Bone marrow (tissue), 2 donors: ENCODE measurements at regions not wholly inside any gene's neighbourhood (a gene's known extent, or its start where the extent isn't known, plus 50 kb on each side); places are given as distances from the start of the nearest gene placed in this dataset.
"Not testable (repeated sequence)": the region's sequence is repeated elsewhere in the genome, so short reads cannot be mapped to it uniquely, and the experiment has no call there.

Source experiments
- DNase-seq, 2 donors: peaks; one replicate each; lab custom pipeline; 2025; lab: John Stamatoyannopoulos, UW

DNA sequence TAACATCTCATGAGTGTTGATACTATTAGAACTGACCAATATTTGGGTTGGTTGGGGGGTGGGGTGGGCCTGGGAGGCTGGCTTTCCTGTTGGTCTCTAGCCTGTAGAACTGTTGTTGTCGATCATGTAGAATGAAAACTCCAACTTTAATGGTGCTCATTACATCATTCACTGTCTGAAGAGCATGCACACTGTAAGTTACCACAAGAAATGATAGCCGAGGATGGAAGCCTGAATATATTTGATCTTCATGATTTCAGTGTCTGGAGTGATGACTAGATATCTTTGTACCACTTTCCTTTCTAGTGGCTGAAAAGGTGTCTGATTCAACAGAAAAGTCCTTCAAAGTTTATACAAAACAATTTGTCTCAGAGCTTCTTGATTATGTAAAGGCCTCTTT is 123.6 kb downstream of the XCL2 start:
- DNase-seq, result no peak

DNA sequence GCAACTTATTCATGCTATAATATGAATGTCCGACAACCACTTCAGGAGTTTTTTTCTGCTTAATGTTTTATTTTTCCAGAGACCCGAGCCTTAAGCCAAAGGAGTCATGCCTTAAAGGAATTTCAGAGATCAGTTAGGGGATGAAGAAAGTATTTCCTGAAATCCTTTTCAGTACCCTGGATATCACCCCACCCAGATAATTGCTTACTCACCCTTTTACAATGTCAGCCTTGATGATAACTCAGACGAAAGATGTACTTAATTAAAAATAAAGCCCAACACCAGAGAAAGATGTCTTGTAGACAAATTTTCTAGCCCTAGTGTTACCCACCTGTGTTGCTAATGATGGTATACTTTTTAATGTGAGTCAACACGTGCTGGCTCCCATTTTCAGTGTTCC is 124.1 kb downstream of the XCL2 start:
- DNase-seq, result no peak

DNA sequence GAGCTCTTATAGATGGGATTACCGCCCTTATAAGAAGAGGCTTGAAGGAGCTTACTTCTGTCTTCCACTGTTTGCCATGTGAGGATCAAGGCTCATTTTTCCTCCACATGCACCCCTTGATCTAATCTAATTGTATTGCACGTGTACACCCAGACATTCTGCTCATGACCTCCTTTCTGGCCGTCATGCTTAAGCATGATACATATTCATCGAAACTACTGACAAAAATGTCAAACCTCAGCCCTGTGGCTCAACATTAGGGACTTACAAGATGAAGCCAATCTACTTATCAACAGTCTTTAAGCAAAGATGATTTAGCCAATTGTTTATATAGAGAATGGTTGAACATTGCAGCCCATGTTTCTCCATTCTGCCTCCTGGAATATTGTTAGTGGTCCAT is 127.6 kb downstream of the XCL2 start:
- DNase-seq, result no peak

DNA sequence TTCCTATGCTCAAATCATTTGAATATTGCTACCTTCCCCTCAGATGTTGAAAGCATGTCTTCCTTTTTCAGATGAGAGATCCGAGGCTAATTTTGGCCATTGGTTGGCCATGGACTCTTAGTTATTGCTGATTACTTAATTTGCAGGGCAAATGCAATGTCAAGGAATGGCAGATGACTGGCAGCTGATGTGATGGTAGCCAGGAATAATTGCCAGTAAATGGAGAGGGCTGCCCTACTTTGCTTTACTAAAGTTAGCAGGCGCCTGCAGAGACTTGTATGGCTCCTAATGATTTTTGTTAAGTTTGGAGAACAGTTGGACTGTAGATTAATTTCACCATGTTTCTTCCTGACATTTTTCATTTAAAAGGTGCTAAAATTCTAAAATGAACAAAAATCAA is 128.9 kb downstream of the XCL2 start:
- DNase-seq, result no peak

DNA sequence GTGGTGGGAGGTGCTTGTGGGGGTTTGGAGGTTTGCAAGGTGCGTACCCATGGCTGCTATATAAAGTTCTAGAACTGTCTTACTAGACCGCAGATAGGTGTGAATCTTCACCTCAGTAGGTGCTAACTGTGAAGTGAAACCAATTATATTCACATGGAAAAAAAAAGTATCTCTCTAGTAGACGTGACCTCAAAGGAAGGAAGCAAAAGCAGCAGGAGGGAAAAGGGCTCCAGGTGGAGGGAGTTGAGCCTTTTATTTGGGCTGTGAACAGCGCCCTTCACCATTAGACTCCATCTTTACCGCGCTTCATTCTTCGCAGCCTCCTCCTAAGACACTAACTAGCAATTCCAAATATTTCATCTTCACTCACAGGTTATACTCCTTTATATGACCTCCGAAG is 129.8 kb downstream of the TBX19 start:
- DNase-seq, result no peak

DNA sequence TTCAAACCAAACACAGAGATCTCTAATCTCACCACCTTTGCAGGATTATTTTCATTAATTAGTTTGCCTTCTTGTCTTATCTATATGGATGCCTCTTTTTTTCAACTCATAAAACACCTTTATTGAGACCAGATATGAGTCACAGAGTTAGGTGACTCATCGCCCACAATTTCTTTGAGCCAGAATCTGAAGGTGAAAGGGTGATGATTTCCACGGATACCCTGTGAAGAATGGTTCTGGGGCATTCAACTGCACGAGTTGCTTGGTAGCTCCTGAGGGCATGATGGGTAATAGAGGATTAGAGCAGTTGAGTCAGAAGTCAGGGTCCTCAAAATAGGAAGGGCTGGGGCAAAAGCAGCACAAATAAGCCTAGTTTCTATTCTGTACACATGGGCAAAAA is 128.2 kb downstream of the TBX19 start:
- no peak for DNase-seq

DNA sequence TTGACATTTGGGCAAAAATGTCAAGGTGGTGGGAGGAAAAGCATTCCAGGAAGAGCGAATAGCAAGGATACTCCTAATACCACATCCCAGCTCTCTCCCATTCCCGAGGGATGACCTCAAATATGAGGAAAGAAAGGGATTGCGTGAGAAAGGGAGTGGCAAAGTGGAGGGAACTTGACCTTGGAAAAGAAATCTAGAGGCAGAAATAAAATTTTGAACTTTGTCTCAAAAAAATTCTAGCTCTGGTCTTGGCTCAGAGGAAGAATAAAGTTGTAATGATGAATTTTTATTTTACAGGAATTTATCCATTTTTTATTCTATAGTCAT is 127.8 kb downstream of the TBX19 start:
- no peak for DNase-seq

DNA sequence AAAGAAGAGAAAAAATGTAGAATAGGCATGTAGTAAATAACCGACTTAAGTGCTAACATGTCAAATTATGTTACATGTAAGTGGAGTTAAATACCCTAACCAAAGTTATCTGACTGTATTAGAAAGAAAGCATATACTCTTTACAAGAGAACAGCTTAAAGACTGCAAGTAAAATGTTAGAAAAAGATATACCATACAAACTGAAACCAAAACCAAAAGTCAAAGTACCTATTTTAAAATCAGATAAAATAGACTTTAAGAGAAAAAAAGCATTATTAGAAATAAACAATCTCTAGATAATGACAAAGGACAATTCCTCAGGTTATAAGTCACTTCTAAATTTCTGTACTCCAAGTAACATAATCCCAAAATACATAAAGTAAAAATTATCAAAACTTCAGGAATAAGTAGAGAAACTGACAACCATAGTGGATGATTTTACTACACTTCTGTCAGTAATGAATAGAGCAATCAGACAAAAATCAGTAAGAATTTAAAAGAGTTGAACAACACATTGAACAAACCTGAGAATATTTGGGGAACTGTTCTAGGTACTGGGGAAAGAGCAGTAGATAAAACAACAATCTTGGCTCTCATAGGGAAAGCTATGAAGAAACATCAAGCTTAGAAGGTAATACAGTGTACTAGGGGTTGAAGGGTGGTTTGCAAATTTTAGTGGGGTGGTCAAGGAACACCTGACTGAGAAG is 127.3 kb downstream of the TBX19 start:
- no peak for DNase-seq

DNA sequence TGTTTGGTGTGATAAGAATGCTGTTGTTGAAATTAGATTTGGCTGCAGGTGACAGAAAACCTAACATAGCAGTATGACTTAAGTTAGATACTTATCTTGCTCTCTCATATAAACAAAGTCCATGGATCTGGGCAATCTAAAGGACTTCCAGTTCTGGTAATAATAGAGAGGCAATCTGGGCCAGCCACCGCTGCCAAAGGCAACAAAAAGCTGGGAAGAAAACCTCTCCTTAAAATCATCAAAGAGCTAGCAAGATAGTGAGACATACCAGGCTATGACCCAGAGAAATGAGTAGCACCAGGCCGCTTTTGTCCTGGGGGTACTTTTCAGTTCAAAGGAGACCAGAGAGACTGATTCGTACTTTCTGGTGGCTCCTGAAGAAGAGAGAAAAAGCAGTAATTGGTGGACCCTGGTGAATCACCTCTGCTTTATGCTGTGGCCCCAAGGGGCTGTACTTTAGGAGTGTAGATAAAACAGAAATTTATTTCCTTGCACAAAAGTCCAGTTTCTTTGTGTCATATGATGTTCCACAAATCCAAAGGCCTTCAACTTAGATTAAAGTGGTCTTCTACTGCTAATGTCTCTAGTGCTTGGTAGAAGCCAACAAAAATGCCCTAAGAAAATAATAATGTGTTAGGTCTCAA is 125.4 kb downstream of the TBX19 start:
- DNase-seq, result no peak

DNA sequence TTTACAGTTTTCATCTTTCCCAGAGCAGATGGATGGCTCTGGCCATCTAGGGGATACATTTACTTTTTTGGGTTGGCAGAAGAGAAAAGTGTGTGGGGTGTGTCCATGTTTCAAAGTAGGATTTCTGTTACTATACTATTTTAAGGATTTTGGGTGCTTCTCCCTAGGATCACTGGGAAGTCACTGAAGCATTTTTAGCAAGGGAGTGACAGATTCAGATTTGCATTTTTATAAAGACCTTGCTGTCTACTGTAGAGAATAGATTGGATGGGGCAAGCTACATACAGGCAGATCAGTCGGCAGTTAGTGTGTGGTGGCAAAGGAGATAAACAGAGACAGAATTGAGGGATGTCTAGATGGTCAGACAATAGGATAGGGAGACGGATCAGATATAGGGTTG is 122.5 kb downstream of the TBX19 start:
- no peak for DNase-seq

DNA sequence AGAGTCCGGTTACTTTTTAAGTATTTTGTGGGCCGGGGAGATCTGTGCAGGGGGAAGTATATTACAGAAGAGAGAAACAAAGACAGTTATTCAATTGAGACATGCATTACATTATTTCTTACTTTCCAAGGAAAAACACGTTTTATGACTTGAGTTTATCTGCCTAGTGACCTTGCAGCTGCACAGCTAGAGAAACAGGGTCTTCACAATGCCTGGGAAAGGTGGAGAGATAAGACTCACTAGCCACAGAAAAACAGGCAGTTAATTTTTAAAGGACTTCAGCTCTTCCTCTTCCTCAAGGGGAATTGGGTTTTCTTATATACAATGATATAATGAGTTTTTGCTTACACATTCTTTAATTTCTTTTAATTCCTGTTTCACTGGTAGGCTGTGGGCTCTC is 121.8 kb downstream of the TBX19 start:
- not testable (repeated sequence) for DNase-seq

DNA sequence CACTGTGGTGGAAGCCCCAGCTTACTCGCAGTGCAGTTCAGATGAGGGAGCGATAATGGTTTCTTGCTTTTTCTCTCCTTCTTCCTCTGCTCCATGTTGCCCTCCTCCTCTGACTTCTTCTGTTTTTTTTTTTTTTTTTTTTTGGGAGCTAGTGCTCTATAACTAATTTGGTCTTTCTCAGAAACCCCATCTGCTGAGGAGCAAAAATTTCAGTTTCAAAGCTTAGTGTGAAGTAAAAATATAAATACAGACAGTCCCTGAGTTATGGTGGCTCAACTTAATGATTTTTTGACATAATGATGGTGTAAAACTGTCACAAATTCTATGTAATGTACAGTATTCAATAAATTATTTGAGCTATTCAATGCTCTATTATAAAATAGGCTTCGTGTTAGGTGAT is 120.7 kb downstream of the TBX19 start:
- no peak for DNase-seq

DNA sequence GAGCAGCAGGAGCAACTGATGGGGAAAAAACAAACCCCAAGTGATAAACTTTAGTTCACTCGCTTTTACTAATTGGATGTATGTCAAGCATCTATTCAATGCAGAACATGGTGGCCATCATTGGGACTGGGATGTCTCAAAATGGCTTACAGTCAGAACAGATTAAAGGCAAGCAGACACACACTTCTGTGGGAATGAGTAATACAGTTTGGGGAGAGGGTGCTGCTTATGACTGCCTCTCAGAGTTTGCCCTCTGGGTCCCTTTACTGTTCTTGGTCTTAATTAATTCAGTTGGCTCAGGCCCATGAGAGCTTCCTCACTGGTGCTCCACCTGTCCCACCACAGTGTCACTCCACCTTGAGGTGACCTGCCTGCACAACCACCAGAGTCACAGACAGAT is 119.5 kb downstream of the TBX19 start:
- DNase-seq, result no peak

DNA sequence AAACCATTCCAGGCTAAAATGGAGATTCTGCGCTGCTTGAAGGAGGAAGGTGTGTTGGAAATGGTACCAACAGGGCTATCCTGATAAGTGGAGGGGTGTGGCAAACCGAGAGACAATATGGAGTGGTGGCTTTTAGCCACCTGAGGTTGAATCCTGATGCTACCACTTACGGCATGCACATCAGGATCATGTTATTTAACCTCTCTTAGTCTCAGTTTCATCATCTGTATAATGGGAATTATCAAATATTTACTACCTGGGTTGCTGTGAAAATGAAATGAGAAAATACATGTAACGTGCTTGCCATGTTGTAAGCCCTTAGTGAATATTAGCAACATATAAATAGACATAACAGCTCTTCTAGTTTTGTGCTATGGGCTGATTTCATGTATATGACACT is 117.1 kb downstream of the TBX19 start:
- no peak for DNase-seq

DNA sequence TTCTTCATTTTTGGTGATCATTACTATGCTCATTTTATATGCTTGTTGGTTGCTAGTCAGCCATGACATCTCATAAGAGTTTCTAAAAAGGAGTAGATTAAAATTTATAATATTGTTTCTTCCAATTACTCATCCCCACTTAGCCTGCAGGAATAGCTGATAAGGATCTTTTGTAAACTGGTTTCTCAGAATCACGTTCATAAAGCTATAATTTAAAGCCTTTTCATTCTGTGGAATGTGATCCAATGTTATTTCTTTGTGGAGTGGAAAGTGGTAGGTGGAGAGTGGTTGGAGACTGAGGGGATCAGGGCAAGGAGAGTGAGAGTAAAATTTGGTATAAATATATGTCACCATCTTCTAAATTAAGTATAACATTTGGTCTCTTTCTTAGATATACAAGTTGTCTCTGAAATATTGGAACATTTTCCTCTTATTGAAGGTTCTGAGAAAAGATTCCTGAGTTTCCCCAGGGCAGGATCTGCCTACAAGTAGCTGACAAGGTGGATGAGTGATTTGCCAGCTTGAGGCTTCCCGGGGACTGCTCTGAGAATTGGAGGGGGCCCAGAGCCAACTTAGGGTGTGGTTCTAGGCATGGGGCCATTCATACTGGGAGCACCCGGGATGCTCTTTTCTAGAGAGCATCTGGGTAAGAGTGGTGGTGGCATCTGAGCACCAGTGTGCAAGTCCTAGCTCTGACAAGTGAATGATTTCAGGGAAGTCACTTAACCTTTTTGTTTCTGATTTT is 116.4 kb downstream of the TBX19 start:
- no peak for DNase-seq

DNA sequence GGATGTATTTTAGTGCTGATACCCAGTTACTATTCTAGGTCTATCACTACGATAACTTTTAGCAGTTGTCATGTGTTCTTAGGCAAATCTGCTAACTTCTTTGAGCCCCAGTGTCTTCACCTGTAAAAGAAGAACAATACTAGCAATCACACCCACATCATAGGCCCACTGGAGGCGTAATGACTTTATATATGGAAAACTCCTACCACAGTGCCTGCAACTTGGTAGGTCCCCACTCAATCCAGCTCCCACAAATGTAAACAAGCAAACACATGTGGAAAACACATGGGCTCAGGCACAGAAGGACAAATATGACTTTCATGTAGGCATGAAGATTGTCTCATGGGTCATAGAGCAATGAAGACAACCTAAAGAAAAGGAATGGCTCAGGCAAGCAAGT is 115.8 kb downstream of the TBX19 start:
- DNase-seq, result no peak

DNA sequence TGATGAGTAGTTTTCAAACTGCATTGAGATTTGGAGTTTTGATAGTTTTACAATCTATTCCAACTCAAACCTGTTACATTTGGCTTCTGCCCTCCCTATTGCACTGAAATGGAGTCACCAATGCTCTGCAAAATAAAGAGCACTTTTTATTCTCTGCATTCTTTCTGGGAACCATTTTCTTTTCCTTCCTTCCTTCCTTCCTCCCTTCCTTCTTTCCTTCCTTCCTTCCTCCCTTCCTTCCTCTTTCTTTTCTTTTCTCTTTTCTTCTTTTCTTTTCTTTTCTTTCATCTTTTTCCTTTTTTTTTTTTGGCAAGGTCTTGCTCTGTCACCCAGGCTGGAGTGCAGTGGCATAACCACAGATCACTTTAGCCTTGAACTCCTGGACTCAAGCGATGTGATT is 114.2 kb downstream of the TBX19 start:
- DNase-seq, result no peak

DNA sequence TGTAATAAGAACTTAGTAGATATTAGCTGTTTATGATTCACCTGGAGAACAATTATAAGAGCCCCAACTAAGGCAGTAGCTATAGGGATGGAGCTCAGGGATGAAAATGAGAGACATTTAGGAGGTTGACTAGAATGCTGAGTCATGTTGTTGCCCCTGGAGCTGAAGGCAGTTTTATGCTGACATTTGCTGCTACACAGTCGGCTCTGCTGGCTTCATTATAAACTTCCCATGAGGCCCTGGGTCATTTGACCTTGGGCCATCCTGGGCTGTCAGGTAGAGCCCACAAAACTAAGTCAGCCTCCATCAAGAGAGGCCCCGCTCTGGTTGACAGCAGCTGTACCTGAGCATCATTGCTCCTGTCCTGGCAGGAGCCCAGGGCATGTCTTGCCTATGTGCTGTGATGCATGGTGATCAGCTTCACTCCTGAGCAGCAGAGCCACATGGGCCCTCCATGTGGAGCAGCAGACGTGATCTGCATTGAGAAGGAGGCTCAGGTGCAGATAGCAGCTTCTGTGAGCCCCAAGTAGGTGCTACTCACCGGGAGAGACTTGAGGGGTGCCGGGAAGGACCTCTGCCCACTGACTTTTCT is 112.4 kb downstream of the TBX19 start:
- DNase-seq, result no peak

DNA sequence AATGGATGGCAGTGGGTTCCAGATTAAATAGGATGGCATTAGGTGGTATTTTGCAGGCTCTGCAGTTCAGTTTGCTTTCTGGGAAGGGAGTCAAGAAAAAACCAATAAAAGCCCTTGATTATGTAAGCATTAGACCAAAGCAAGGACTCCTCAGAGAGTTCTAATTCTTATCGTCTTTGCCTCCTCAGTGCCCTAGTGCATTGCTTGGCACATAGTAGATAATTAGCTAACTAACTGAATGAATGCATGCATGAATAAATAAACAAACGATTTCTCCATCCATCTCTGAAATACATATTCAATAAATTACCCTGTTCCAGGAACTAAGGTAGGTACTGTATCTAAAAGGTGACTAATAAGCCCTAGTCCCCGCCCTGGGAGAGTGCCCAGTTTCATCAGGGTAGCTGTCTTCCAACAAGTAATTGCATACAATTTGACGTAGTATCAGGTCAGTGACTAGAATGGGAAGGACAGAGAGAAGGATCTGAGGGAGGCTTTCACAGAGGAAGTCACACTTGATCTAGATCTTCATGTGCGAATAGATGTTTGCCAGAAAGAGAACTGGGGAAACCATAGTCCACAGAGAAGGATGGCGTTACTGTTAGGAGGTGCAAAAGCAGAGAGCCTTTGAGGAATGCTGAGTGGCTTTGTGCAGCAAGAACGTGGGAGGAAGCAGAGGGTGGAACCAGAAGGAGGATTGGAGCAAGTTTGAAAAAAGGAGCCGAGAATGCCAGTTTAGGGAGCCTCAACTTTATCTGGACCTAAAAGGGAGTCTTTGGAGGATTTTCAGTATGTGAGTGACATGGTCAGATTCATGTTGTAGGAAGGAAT is 111.4 kb downstream of the TBX19 start:
- DNase-seq, result no peak

DNA sequence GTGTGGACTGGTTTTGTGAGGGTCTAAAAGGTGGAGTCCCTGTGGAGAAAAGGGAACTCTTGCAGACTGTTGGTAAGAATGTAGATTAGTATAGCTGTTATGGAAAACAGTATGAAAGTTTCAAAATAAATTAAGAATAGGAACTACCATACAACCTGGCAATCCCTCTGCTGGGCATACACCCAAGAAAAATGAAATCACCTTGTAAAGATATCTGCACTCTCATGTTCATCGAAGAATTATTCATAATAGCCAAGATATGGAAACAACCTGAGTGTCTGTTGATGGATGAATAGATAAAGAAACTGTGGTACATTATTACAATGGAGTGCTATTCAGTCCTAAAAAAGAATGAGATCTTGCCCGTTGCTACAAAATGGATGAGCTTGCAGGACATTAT is 109.6 kb downstream of the TBX19 start:
- DNase-seq, result no peak

DNA sequence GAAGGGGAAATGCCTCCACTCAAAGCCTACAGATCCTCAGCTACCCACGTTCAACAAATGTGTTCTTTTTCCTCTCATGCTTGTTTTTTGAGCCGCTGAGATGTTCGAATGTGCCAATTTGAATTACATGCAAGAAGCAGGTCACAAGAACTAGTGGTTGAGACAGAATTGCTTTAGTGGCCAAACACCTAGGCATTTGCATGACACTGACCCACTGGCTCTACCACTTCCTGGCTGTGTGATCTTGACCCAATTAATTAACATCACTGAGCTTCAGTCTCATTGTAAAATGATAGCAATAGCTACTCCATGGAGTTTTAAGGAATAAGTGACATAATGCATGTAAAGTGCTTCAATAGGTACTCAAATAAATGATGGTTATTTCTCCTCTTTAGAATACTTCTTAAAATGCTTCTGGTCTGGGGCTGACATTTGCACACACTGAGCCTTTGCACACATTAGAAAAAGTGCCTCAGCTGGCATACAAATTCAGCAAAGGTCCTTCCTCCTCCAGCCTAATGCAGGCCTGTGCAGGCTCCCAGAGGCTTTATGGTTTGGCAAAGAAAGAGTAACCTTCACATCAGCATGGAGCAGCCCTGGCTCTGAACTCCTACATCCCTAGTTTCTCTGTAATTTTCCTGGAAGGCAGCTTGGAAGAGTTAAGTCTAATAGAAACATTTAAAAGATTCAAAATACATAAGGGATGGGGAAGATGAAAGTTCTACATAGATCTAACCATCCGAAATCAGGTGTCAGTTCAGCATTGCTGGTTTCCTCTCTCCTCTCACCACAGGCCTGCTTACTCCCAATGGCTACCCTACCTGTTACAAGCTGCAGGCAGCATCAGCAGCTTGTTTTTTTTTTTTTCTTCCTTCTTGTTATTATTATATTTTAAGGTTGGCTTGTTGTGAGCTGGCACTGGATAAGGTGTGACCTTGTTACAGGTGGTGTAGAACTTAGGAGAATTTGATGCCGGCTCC is 107.4 kb downstream of the TBX19 start:
- DNase-seq, result no peak
